WTC11 (cell line): ENCODE measurements at regions not wholly inside any gene's neighbourhood (a gene's known extent, or its start where the extent isn't known, plus 50 kb on each side); places are given as distances from the start of the nearest gene placed in this dataset.

Experiments used
- ATAC-seq: fragments of 200-7000 bp; cut with Tn5 transposase; 2 replicates; pipeline ENCODE4 v1.10.0; 2021; ENCODE audit warnings: mild to moderate bottlenecking, moderate library complexity
- CTCF ChIA-PET: fragments of 300-600 bp; sonication (Branson Sonifier 250); formaldehyde crosslinking; loops from one replicate; lab custom pipeline; 2021; ENCODE audit warnings: antibody characterized with exemption; lab: Charles Lee
- POLR2A ChIA-PET: fragments of 350-600 bp; sonication (Branson Sonifier 250); formaldehyde crosslinking; loops from one replicate; lab custom pipeline; 2021; ENCODE audit warnings: antibody characterized with exemption; lab: Charles Lee
- DNase-seq: peaks from one replicate; pipeline ENCODE4 v3.0.0; 2021; ENCODE audit warnings: low spot score
- H3K27ac Mint-ChIP-seq: 2 replicates; pipeline ENCODE4 v1.8.0; 2021; ENCODE audit warnings: mixed read lengths
- H3K27me3 Mint-ChIP-seq: 2 replicates; pipeline ENCODE4 v1.8.0; 2021; ENCODE audit warnings: low read depth, mild to moderate bottlenecking, moderate library complexity, mixed read lengths
- H3K36me3 Mint-ChIP-seq: 2 replicates; pipeline ENCODE4 v1.8.0; 2021; ENCODE audit warnings: mixed read lengths
- H3K4me1 Mint-ChIP-seq: 2 replicates; pipeline ENCODE4 v1.8.0; 2022; ENCODE audit warnings: mixed read lengths
- H3K4me3 Mint-ChIP-seq: 2 replicates; pipeline ENCODE4 v1.8.0; 2021; ENCODE audit warnings: mild to moderate bottlenecking, moderate library complexity, mixed read lengths
- H3K9me3 Mint-ChIP-seq: 2 replicates; pipeline ENCODE4 v1.8.0; 2021; ENCODE audit warnings: mixed read lengths
- CREB1 ChIP-seq: sonication (generic); formaldehyde crosslinking; IDR thresholded peaks from 2 replicates; pipeline ENCODE4 v1.8.0; 2023; ENCODE audit warnings: mild to moderate bottlenecking, missing genetic modification reagents
- FOXK1 ChIP-seq: sonication (generic); formaldehyde crosslinking; IDR thresholded peaks from 2 replicates; pipeline ENCODE4 v1.8.0; 2022; ENCODE audit warnings: mild to moderate bottlenecking, moderate library complexity, missing genetic modification reagents
- MXD4 ChIP-seq: fragments of 250-450 bp; sonication (Bioruptor Pico); IDR thresholded peaks from 2 replicates; pipeline ENCODE4 v1.8.0; 2021; ENCODE audit warnings: mild to moderate bottlenecking, moderate library complexity, borderline replicate concordance
- NR2C2 ChIP-seq: sonication (generic); formaldehyde crosslinking; IDR thresholded peaks from 2 replicates; pipeline ENCODE4 v1.8.0; 2022; ENCODE audit warnings: mild to moderate bottlenecking, missing genetic modification reagents
- SMAD4 ChIP-seq: sonication (generic); formaldehyde crosslinking; IDR thresholded peaks from 2 replicates; pipeline ENCODE4 v1.8.0; 2022; ENCODE audit warnings: mild to moderate bottlenecking, missing genetic modification reagents
- SOX15 ChIP-seq: fragments of 250-450 bp; sonication (Bioruptor Pico); IDR thresholded peaks from 2 replicates; pipeline ENCODE4 v1.9.0; 2021; ENCODE audit warnings: mild to moderate bottlenecking
- TCF7 ChIP-seq: sonication (generic); formaldehyde crosslinking; IDR thresholded peaks from 2 replicates; pipeline ENCODE4 v1.8.0; 2022; ENCODE audit warnings: mild to moderate bottlenecking, low read depth, missing genetic modification reagents, moderate library complexity
- TP53 ChIP-seq: sonication (generic); formaldehyde crosslinking; IDR thresholded peaks from 2 replicates; pipeline ENCODE4 v1.8.1; 2023; ENCODE audit warnings: mild to moderate bottlenecking, missing genetic modification reagents
- ZNF219 ChIP-seq: sonication (generic); formaldehyde crosslinking; IDR thresholded peaks from 2 replicates; pipeline ENCODE4 v1.8.0; 2023; ENCODE audit warnings: missing genetic modification reagents, mild to moderate bottlenecking, borderline replicate concordance
- ZNF263 ChIP-seq: sonication (generic); formaldehyde crosslinking; IDR thresholded peaks from 2 replicates; pipeline ENCODE4 v1.8.1; 2022; ENCODE audit warnings: low read depth, mild to moderate bottlenecking, moderate library complexity, missing genetic modification reagents
- ZNF396 ChIP-seq: fragments of 250-450 bp; sonication (Bioruptor Pico); IDR thresholded peaks from 2 replicates; pipeline ENCODE4 v1.8.0; 2021; ENCODE audit warnings: mild to moderate bottlenecking, moderate library complexity, borderline replicate concordance
- TF ChIP-seq, protein P1 (sequence below): fragments of 250-450 bp; sonication (Bioruptor Pico); IDR thresholded peaks from 2 replicates; pipeline ENCODE4 v1.9.0; 2021; ENCODE audit warnings: mild to moderate bottlenecking, borderline replicate concordance
- TF ChIP-seq, protein P2 (sequence below): sonication (generic); formaldehyde crosslinking; IDR thresholded peaks from 2 replicates; pipeline ENCODE4 v1.8.1; 2022; ENCODE audit warnings: missing genetic modification reagents, borderline replicate concordance
- TF ChIP-seq, protein P3 (sequence below): sonication (generic); formaldehyde crosslinking; conservative IDR thresholded peaks from 2 replicates; pipeline ENCODE4 v1.8.1; 2023; ENCODE audit warnings: mild to moderate bottlenecking, low read depth, missing genetic modification reagents, moderate library complexity
- TF ChIP-seq, protein P4 (sequence below): sonication (generic); formaldehyde crosslinking; IDR thresholded peaks from 2 replicates; pipeline ENCODE4 v1.8.0; 2023; ENCODE audit warnings: missing genetic modification reagents, mild to moderate bottlenecking, borderline replicate concordance
- TF ChIP-seq, protein P5 (sequence below): sonication (generic); formaldehyde crosslinking; IDR thresholded peaks from 2 replicates; pipeline ENCODE4 v1.8.1; 2023; ENCODE audit warnings: mild to moderate bottlenecking, missing genetic modification reagents, moderate library complexity
- TF ChIP-seq, protein P6 (sequence below): sonication (generic); formaldehyde crosslinking; IDR thresholded peaks from 2 replicates; pipeline ENCODE4 v1.8.0; 2022; ENCODE audit warnings: mild to moderate bottlenecking, missing genetic modification reagents
- TF ChIP-seq, protein P7 (sequence below): fragments of 250-450 bp; sonication (Bioruptor Pico); IDR thresholded peaks from 2 replicates; pipeline ENCODE4 v1.8.0; 2021; ENCODE audit warnings: mild to moderate bottlenecking

DNA sequence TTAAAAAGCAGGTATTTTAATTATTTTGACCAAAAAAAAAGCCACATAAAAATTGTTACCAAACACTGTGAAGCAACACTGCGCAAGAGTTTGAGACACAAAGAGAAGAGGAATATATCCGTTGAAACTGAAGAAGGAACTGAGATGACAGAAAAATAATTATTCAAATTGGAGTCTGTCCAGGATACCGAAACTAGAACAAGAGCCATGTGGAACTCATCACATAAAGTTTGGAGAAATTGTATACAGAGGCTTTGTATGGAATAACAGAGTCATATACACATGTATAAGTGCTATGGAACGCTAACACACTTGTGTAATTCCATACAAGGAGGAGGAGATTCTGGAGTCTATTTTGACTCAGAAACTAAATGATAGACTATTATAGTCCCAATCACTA lies 675.1 kb upstream of the ADGRL2 start (continued):
- TF ChIP-seq, protein P1, sequence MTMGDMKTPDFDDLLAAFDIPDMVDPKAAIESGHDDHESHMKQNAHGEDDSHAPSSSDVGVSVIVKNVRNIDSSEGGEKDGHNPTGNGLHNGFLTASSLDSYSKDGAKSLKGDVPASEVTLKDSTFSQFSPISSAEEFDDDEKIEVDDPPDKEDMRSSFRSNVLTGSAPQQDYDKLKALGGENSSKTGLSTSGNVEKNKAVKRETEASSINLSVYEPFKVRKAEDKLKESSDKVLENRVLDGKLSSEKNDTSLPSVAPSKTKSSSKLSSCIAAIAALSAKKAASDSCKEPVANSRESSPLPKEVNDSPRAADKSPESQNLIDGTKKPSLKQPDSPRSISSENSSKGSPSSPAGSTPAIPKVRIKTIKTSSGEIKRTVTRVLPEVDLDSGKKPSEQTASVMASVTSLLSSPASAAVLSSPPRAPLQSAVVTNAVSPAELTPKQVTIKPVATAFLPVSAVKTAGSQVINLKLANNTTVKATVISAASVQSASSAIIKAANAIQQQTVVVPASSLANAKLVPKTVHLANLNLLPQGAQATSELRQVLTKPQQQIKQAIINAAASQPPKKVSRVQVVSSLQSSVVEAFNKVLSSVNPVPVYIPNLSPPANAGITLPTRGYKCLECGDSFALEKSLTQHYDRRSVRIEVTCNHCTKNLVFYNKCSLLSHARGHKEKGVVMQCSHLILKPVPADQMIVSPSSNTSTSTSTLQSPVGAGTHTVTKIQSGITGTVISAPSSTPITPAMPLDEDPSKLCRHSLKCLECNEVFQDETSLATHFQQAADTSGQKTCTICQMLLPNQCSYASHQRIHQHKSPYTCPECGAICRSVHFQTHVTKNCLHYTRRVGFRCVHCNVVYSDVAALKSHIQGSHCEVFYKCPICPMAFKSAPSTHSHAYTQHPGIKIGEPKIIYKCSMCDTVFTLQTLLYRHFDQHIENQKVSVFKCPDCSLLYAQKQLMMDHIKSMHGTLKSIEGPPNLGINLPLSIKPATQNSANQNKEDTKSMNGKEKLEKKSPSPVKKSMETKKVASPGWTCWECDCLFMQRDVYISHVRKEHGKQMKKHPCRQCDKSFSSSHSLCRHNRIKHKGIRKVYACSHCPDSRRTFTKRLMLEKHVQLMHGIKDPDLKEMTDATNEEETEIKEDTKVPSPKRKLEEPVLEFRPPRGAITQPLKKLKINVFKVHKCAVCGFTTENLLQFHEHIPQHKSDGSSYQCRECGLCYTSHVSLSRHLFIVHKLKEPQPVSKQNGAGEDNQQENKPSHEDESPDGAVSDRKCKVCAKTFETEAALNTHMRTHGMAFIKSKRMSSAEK (CRISPR knock-in tag): no peak
- no peak for TF ChIP-seq ZNF396 (CRISPR knock-in tag)
- no peak for TF ChIP-seq ZNF219

DNA sequence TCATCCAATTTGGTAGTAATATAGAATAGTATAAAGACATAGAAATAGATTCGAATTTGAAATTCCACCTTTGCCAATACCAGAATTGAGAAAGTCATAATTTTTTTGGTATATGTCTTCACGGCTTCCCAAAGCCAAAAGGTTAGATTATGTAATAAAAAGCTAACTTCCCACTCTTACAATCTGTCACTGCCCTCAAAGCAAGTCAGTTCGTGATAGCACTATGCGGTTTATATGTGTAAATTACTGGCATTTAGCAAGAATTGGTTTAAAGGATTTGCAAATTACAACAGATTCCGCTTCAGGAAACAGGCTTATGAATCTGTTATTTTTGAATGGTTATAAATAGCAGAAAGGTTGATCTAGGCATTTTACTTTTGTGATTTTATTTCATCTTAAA lies 679.4 kb upstream of the ADGRL2 start:
- POLR2A ChIA-PET: no interaction called here

DNA sequence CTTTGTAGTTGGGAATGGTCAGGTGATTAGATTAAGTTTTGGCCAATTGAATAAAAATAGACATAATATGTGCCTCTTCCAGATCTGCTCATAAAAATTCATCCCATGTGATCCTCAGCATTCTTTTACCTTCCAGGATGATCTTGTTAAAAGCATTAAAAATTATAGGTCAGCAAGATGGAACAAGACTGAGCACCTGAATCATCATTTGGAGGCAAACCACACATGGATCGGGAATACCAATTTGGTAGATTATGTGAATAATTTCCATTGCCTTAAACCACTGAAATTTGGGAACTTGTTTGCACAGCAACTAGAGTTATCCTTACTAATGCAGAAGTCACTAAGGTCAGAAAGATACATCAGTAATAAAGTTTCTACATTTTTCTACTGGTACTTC lies 681.4 kb upstream of the ADGRL2 start:
- DNase-seq (no peak), ATAC-seq (no peak)
- H3K27ac Mint-ChIP-seq: no peak overlapping the region
- CTCF ChIA-PET: no interaction called here
- H3K4me1 Mint-ChIP-seq: peaks cover 23% of the 10 kb centered on the region
- no peak overlapping the region for H3K4me3 Mint-ChIP-seq
- POLR2A ChIA-PET: no interaction called here
- H3K36me3 Mint-ChIP-seq: no peaks in the 10 kb centered on the region
- no peaks in the 10 kb centered on the region for H3K27me3 Mint-ChIP-seq
- peaks cover 15% of the 10 kb centered on the region; the same call in 1 of the 2 replicates for H3K9me3 Mint-ChIP-seq
- TF ChIP-seq SMAD4 (CRISPR knock-in tag) (no peak), CREB1 (CRISPR knock-in tag) (no peak), TCF7 (no peak), SOX15 (CRISPR knock-in tag) (no peak), TP53 (CRISPR knock-in tag) (no peak), ZNF219 (no peak), MXD4 (CRISPR knock-in tag) (no peak), FOXK1 (CRISPR knock-in tag) (no peak)
- TF ChIP-seq, protein P2, sequence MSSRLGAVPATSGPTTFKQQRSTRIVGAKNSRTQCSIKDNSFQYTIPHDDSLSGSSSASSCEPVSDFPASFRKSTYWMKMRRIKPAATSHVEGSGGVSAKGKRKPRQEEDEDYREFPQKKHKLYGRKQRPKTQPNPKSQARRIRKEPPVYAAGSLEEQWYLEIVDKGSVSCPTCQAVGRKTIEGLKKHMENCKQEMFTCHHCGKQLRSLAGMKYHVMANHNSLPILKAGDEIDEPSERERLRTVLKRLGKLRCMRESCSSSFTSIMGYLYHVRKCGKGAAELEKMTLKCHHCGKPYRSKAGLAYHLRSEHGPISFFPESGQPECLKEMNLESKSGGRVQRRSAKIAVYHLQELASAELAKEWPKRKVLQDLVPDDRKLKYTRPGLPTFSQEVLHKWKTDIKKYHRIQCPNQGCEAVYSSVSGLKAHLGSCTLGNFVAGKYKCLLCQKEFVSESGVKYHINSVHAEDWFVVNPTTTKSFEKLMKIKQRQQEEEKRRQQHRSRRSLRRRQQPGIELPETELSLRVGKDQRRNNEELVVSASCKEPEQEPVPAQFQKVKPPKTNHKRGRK (CRISPR knock-in tag): no peak
- TF ChIP-seq, protein P3, sequence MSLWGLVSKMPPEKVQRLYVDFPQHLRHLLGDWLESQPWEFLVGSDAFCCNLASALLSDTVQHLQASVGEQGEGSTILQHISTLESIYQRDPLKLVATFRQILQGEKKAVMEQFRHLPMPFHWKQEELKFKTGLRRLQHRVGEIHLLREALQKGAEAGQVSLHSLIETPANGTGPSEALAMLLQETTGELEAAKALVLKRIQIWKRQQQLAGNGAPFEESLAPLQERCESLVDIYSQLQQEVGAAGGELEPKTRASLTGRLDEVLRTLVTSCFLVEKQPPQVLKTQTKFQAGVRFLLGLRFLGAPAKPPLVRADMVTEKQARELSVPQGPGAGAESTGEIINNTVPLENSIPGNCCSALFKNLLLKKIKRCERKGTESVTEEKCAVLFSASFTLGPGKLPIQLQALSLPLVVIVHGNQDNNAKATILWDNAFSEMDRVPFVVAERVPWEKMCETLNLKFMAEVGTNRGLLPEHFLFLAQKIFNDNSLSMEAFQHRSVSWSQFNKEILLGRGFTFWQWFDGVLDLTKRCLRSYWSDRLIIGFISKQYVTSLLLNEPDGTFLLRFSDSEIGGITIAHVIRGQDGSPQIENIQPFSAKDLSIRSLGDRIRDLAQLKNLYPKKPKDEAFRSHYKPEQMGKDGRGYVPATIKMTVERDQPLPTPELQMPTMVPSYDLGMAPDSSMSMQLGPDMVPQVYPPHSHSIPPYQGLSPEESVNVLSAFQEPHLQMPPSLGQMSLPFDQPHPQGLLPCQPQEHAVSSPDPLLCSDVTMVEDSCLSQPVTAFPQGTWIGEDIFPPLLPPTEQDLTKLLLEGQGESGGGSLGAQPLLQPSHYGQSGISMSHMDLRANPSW (CRISPR knock-in tag): no peak
- TF ChIP-seq, protein P4, sequence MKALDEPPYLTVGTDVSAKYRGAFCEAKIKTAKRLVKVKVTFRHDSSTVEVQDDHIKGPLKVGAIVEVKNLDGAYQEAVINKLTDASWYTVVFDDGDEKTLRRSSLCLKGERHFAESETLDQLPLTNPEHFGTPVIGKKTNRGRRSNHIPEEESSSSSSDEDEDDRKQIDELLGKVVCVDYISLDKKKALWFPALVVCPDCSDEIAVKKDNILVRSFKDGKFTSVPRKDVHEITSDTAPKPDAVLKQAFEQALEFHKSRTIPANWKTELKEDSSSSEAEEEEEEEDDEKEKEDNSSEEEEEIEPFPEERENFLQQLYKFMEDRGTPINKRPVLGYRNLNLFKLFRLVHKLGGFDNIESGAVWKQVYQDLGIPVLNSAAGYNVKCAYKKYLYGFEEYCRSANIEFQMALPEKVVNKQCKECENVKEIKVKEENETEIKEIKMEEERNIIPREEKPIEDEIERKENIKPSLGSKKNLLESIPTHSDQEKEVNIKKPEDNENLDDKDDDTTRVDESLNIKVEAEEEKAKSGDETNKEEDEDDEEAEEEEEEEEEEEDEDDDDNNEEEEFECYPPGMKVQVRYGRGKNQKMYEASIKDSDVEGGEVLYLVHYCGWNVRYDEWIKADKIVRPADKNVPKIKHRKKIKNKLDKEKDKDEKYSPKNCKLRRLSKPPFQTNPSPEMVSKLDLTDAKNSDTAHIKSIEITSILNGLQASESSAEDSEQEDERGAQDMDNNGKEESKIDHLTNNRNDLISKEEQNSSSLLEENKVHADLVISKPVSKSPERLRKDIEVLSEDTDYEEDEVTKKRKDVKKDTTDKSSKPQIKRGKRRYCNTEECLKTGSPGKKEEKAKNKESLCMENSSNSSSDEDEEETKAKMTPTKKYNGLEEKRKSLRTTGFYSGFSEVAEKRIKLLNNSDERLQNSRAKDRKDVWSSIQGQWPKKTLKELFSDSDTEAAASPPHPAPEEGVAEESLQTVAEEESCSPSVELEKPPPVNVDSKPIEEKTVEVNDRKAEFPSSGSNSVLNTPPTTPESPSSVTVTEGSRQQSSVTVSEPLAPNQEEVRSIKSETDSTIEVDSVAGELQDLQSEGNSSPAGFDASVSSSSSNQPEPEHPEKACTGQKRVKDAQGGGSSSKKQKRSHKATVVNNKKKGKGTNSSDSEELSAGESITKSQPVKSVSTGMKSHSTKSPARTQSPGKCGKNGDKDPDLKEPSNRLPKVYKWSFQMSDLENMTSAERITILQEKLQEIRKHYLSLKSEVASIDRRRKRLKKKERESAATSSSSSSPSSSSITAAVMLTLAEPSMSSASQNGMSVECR (CRISPR knock-in tag): no peak
- TF ChIP-seq, protein P5, sequence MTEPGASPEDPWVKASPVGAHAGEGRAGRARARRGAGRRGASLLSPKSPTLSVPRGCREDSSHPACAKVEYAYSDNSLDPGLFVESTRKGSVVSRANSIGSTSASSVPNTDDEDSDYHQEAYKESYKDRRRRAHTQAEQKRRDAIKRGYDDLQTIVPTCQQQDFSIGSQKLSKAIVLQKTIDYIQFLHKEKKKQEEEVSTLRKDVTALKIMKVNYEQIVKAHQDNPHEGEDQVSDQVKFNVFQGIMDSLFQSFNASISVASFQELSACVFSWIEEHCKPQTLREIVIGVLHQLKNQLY (CRISPR knock-in tag): no peak
- TF ChIP-seq, protein P6, sequence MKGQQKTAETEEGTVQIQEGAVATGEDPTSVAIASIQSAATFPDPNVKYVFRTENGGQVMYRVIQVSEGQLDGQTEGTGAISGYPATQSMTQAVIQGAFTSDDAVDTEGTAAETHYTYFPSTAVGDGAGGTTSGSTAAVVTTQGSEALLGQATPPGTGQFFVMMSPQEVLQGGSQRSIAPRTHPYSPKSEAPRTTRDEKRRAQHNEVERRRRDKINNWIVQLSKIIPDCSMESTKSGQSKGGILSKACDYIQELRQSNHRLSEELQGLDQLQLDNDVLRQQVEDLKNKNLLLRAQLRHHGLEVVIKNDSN (CRISPR knock-in tag): no peak

More for the DNA sequence above, 679.4 kb upstream of the ADGRL2 start:
- H3K27me3 Mint-ChIP-seq: no peaks in the 10 kb centered on the region
- no peak for ATAC-seq
- no peaks in the 10 kb centered on the region for H3K36me3 Mint-ChIP-seq
- CTCF ChIA-PET: no interaction called here
- no peak overlapping the region for H3K4me3 Mint-ChIP-seq
- no peak overlapping the region for H3K27ac Mint-ChIP-seq
- TF ChIP-seq ZNF263 (CRISPR knock-in tag): no peak
- no peak for TF ChIP-seq NR2C2 (CRISPR knock-in tag)
- TF ChIP-seq, protein P7, sequence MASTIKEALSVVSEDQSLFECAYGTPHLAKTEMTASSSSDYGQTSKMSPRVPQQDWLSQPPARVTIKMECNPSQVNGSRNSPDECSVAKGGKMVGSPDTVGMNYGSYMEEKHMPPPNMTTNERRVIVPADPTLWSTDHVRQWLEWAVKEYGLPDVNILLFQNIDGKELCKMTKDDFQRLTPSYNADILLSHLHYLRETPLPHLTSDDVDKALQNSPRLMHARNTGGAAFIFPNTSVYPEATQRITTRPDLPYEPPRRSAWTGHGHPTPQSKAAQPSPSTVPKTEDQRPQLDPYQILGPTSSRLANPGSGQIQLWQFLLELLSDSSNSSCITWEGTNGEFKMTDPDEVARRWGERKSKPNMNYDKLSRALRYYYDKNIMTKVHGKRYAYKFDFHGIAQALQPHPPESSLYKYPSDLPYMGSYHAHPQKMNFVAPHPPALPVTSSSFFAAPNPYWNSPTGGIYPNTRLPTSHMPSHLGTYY: no peak
- H3K9me3 Mint-ChIP-seq: peaks cover 10% of the 10 kb centered on the region; the same call in 1 of the 2 replicates
- no peak for DNase-seq
- H3K4me1 Mint-ChIP-seq: peaks cover 11% of the 10 kb centered on the region
